GM21576 (cell line): ENCODE measurements at regions not wholly inside any gene's neighbourhood (a gene's known extent, or its start where the extent isn't known, plus 50 kb on each side); places are given as distances from the start of the nearest gene placed in this dataset.

Experiments used
- ATAC-seq: cut with Tn5 transposase; IDR thresholded peaks from one replicate; pipeline ENCODE4 v1.9.1; 2021; ENCODE audit warnings: mild to moderate bottlenecking, moderate library complexity; ENCODE audit not compliant: unreplicated experiment

DNA sequence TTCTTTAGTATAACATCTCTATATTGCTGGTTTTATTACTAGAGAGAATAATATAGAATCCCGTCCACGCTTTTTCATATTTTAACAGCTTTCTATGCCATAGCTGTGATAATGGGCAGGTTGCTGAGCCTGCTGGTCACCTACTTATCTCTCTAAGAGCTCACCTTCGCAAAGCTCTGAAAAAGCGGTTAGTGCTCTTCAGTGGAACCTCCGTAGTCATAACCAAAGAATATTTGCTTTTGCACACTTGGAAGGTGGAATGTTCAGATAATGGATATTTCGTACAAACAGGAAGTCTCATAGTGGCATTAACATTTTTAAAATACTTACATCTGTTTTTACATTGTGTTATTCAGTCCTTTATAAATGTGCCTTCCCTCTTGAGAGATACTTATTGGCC is 388.9 kb upstream of the ANO3 start:
- ATAC-seq, result no peak

DNA sequence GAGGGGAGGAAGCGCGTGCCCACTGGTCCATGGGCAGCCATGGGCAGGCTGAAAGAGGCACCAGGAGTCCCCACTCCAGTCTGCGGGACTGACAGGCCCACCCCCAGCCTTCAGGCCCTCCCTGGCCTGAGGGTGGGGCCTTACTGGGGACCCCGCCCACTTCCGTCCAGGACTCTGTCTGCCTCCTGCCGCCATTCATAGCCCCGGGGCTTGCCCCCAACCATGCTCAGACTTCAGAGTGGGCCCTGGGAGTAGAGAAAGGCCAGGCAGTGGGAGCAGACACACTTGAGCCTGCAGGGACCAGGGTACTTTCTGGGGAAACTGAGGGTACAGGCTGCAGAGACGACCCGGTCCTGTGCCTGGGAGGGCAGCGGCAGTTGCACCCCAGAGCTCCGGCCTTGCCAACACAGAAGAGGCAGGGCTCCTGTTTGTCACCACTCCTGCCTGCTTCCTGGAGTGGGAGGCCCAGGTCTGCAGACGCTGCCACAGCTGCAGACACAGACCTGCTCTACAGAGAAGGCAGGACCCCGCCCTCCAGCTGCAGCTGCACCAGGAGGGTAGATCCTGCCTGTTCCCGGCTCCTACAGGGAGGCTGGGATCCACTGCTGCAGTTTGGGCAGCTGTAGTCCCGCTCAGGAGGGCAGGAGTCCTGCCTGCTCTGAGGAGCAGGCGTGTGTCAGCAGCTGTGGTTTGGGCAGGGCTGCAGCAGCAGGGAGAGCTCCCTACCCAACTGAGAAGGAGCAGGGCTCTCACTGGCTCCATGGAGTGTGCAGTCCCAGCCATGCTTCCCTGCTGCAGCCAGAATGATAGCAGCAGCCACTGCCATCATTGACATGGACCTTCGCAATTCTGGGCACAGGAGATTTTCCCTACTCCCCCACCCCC is 387.9 kb upstream of the ANO3 start:
- no peak for ATAC-seq

DNA sequence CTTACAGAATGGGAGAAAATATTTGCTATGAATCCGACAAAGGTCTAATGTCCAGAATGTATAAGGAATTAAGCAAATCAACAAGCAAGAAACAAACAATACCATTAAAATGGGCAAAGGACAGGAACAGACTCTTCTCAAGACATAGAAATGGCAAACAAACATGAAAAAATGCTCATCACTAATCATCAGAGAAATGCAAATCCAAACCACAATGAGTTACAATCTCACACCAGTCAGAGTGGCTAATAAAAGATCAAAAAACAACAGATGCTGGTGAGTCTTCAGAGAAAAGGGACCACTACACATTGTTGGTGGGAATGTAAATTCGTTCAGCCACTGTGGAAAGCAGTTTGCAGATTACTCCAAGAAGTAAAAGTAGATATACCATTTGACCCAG is 382.0 kb upstream of the ANO3 start:
- no peak for ATAC-seq

DNA sequence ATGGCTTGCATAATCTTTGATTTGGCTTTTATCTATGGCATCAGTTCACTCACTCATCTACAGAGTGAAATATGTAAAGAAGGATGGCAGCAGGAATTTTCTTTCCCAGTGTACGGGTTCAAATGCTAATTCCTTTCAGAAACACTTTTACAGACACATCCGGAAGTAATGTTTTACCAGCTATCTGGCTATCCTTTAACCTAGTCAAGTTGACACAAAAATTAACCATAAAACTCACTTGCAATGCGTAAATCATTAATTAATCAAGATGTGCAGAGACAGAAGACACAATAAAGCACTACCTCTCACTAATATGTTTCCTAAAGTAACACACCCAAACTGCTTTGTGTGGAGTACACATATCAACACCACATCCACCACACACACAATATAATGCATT is 378.9 kb upstream of the ANO3 start:
- no peak for ATAC-seq

DNA sequence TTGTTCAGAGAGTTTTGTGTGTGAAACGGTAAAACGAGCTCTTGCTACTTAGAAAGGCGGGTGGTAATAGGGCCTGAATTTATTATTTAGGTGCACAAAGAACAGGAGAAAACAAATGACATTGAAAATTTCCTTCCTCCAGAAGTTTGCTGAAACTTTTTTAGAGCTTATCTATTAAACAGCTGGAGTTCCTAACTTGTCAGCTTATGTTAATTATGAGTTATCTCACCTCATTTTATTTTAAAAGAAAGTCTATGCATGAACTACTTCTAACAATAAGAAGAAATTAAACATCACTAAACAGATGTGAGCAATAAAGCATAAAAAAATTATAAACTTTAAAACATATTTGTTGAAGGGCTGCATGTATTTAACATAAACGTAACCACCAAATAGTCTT is 373.9 kb upstream of the ANO3 start:
- ATAC-seq, result no peak

DNA sequence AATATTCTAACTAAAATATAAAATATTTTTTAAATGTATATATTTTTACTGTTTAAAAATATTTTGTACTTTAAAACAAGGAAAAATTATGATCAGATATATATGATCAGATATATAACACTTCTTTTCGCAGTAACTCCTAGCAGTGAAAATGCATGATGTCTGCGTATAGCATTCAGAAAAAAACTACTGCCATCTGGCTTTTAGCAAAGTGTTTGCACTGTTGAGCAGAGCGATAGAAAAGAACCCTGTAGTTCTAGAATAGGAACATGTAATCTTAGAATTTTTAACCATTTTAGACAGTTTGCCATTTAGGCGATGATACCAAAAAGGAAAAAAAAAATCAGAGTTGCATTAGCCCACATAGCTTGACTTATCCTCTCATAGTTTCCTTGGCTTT is 370.4 kb upstream of the ANO3 start:
- no peak for ATAC-seq

DNA sequence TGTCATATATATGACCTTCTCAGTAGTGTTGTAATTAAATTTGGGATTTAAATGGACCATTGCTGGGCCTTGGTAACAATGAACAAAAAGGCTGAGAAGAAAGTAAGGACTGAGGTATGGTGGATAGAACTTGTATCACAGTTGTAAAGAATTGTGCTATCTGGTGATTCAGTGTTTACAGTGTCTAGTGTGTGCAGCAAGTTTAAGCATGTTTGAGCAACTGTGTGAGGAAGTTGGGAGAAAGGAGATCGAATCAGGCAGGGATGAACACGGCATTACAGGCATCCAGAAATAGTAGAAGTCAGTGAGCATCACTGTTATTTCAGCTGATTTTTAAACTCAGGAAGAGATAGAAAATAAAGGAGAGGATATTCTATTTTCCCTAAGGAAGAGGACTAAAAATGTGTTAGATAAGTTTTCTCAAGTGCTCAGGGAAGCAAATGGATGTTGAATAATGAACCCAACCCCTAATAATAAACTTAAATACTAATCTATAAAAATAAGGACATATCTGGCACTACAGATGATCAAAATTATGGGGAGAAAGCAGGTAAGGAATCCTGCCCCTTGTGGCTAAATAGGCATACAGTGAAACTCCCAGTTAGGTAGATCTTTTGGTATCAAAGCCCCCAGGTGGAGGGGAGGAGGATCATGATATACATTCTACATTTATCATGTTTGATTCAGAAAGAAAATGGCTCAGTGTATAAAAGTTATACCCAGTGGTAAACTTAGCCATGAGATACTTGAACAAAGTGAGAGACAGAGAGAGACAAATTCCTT is 361.0 kb upstream of the ANO3 start:
- ATAC-seq, result no peak

DNA sequence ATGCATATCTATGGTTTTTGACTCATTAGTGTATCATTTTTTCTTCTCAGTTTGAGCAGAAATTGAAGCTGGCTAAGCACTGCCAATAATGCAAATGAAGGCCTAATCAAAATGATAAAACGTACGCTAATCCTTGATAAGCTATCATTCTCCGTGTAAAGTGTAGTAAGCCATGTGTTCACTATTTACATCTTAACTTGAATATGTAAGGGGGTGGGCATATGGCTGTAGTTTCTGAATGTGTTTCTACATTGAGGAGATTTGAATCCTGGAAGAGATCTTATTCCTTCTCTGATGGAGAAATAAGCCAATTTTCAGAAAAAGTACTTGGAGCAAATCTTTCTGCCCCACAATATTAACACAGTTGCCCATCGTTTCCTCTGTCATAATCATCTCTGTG is 351.8 kb upstream of the ANO3 start:
- no peak for ATAC-seq

DNA sequence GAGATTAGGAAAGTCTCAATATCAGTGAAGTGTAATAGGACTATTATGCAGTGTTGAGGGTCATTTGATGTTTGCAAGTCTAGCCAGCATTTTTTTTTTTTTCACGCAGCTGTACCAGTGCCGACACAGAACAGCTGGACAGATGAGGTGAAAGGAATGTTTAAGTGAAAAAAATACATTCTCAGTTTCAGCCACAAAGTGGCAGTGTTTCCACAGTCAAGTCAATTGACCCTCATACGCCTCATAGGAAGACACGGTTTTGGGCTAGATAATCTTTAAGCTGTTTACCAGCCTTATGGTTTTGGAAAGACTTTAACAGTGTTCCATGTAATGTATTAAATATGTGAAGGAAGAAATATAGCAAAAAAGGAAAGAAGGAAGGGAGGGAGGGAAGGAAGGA is 349.9 kb upstream of the ANO3 start:
- peak; percentile 93 for ATAC-seq

DNA sequence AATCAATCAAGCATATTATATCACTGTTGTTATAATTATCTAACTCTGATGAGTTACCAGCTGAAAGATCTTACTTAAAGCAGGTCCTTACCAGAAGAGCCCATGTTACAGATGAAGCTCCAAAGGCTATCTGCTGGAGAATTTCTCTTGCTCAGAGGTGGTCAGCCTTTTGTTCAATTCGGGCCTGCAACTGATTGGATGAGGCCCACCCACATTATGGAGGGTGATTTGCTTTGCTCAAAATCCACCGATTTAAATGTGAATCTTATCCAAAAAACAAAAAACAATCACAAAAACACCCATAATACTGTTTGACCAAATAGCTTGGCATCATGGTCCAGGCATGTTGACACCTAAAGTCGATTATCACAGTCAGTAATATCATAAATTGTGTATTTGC is 348.6 kb upstream of the ANO3 start:
- no peak for ATAC-seq

DNA sequence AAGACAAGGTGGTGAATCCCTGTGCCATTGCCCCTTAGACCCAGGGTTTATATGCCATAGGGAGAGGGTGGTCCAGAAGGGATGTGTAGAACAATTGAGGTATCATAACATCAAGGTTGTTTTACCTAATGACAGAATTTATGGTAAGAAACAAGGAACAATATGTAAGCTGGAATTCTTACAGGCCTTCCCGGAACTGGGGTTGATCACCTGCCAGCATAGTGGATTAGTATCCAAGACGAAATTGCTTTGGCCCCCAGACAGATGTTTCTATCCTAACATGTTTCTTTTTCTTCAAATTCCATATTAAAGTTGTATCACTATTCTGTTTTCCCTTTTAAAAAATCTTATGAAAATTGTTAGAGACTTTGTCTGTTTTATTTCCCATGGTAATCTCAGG is 343.8 kb upstream of the ANO3 start:
- ATAC-seq, result no peak

DNA sequence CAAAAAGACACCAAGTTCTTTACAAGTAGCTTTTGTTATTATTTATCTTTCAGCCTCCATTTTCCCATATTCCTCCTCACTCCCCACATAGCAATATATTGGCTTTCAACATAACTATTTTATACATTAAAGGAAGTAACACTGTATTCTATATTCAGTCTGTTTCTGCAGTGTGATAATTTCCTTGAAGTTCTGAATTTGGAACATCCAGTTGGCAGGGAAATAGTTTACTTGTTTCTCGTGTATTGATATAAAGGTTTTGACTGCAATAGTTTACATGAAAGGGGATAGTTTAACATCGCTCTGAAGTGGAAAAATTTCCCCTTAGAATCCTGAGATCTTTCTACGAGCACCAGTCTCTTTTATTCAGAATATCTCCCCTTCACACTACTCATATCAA is 341.5 kb upstream of the ANO3 start:
- ATAC-seq, result no peak

DNA sequence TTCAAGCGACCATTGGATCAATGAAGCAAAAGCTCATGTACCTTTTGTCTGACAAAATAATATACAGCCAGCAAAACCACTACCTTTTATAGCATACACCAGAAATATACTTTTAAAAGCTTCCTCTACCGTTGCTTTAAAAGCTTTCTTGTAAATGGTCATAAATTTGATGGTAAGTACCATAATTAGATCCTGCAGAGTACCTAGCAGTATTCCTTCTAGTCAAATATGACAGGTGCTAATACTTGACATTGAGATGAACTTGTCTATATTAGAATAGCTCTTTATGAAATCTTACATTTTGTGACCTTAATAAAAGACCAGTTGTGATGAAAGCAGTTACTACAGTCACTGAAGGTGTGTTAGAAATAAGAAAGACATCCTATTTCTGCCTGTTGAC is 340.5 kb upstream of the ANO3 start:
- no peak for ATAC-seq

DNA sequence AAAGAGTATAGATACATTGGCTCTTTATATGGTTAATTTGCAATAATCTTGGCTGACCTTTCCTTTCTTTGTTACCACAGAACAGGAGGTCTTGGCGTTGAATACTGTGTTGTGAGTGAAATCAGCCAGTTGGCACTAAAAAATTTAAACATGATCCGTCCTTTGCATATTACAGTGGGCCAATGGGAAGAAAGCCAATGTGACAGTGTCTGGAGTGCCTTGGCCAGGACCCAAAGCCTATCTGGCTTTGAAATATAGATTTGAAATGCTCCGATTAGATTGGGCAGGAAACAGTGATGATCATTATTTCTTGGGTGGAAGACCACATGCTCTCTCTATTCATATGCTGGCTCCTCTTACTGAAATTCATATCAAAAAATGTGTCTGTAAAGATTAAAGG is 339.6 kb upstream of the ANO3 start:
- no peak for ATAC-seq

DNA sequence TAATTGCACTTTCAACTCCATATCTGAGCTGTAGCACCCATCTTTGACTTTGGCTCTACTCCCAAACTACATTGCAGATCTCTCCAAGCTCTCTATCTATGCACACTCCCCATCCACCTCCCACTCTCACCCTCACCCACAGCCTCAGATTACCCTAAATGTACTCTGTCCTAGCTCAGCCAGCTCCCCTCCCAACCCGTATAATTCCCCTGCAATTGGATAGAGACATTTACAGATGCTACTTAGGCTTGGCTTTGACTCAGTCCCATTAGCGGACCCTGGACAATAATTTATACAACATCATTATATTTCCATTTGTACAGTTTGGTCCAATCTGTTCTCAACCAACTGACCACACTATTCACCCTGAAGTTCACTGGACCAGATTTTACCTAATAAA is 338.9 kb upstream of the ANO3 start:
- ATAC-seq, result no peak

DNA sequence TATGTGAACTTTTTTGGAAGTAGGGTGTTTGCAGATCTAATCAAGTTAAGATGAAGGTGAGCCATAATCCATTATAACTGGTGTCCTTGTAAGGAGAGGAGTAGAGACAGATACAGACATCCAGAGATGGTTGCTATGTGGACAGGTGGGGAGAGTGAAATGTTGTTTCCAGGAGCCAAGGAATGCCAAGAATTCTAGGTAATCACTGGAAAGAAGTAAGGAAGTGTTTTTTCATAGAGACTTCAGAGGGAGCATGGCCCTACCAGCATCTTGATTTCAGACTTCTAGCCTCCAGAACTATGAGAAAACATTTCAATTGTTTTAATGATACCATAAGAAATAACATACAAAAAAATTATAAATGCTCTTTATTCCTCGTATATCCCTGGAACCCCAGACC is 320.5 kb upstream of the ANO3 start:
- no peak for ATAC-seq

DNA sequence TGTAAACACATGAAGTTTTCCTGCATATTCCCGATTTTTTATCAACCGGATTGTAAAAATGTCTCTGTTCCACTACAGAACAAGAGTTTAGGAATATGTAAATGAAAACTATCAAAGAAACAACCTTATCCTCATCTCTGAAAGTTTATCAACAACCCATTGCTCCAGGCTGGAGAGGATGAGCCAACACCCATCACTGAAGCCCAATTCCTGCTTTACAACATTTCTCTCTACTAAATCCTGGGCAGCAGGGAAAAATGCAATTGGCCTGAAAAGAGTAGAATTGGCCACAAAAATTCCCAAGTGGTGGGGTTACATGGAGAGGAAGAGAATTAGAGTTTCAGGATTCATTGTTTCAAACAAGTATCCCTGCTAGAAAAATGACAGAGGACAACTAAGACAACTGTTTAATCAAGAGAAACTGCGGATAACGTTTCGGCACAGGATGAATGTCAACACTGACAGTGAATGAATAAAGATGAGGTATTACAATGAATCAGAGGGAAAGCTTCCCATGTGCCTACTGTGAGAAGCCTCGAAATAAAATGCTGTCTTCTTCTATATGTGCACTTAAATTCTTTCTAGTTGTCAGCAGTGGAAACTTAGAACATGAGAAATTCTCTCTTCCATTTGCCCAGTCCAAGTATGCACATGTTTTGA is 317.3 kb upstream of the ANO3 start:
- ATAC-seq, result no peak

DNA sequence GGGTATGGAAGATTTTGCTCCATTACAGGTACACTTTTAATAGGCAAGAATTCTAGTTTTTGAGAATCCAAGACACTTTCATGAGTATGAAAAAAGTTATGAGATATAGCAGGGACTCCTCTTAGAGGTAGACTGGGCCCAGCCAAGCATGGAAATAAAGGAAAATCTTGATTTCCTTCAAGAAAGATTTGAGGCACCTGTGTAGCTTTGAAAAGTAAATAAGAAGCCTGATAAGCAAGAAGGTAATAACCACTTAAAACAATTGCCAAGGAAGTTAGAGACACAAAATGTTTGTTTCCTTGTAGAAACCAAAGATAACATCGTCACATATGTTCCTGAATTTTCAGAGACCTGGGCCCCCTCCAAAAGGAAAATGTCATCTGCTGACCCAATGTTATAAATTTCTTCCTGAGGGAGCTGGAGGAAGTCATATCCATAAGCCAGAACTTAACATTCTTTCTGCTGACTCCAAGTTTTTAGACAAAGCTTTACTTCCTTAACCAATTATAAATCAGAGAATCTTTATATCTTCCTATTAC is 314.5 kb upstream of the ANO3 start:
- ATAC-seq, result no peak

DNA sequence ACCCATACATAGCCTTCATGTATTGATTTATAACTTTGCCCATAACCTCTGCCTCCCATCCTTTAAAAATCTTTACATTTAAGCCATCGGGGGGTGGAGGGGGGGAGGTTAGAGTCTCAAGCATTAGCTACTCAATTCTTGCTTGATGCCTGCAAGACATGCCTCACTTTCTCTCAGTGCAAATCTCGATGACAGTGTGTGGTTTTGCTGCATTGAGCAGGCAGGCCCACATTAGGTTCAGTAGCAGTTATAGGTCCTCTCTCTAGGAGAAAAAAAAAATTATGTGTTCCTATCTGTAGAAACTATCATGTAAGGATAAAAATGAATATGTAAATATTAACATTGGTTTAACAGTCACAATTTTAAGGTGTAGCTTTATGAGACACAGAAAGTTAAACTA is 314.0 kb upstream of the ANO3 start:
- no peak for ATAC-seq

DNA sequence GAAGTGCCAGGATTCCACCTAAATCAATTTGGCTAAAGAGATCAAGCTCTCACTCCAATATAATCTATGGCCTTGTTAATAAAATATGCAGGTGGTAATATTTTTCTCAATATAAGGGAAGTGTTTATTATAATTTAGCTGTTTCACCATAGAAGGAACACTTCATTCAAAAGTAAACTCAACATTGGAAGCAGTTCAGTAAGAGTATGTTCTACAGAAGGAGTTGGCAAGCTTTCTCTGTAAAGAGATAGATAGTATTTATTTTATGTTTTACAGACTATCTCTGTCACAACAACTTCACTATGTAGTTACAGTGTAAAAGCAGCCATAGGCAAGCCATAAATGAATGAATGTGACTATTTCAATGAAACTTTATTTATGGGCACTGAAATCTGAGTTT is 313.6 kb upstream of the ANO3 start:
- no peak for ATAC-seq

DNA sequence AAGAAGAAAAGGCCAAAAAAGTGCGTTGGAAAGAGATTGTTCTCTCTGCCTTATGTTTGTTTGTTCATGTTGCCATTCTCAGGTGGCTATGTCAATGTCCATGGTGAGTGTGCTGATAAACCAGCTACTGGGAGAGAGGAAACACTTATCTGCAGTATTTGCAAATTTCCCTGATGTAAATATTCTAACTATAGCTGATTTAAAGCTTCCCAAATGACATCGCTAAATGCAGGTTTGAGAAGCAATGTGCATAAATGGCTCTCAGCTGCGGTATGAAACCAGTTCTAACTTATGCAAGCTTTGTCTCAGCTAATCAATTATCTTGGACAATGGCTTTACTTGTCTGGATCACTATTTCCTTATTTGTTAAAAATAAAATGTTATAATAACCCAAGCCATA is 312.5 kb upstream of the ANO3 start:
- ATAC-seq, result no peak

DNA sequence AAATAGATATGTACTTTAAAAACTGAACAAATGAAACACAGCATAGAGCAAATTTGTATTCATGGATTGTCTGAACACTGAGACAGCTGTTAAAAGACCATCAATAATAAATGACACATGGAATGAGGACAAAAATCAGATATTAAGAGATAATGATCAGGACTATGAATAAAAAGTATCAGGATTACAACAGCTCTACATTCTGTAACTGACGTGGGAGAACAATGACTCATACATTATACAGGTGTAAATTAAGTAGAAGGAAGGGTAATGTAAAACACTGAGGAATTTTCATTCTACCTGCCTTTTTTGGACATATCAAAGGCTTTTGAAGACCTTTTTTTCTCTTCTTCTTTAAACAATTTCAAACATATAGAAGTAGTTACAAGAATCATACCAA is 310.9 kb upstream of the ANO3 start:
- ATAC-seq, result no peak
